Neutrophil (primary cell): ENCODE measurements at regions not wholly inside any gene's neighbourhood (a gene's known extent, or its start where the extent isn't known, plus 50 kb on each side); places are given as distances from the start of the nearest gene placed in this dataset.

Experiments used
- H3K27ac ChIP-seq: fragments of 200-600 bp; sonication (generic); 2 replicates; pipeline ENCODE4 v1.5.1; 2016; ENCODE audit warnings: mild to moderate bottlenecking, moderate library complexity
- H3K27me3 ChIP-seq: fragments of 200-600 bp; sonication (generic); 2 replicates; pipeline ENCODE4 v1.6.0; 2016; ENCODE audit warnings: mild to moderate bottlenecking
- H3K36me3 ChIP-seq: fragments of 200-600 bp; sonication (generic); 2 replicates; pipeline ENCODE4 v1.5.1; 2017
- H3K4me1 ChIP-seq, 2 experiments: fragments of 200-600 bp in 1 of 2; sonication (generic) in 1 of 2; 1 replicate in 1 of 2; 2 replicates in 1 of 2; pipeline versions ENCODE4 v1.5.1 to v1.6.1; 2013 to 2016; ENCODE audit warnings: low read depth in 1 of 2, low read length in 1 of 2, mild to moderate bottlenecking in 1 of 2, moderate library complexity in 1 of 2; ENCODE audit not compliant: control insufficient read depth in 1 of 2, insufficient read depth in 1 of 2
- H3K4me3 ChIP-seq, 2 experiments: fragments of 200-600 bp in 1 of 2; sonication (generic) in 1 of 2; 1 replicate in 1 of 2; 2 replicates in 1 of 2; pipeline ENCODE4 v1.5.1; 2013 to 2016; ENCODE audit warnings: low read depth in 1 of 2, low read length in 1 of 2, mild to moderate bottlenecking in 1 of 2, moderate library complexity in 1 of 2
- H3K9me3 ChIP-seq: fragments of 200-600 bp; sonication (generic); 2 replicates; pipeline ENCODE4 v1.5.1; 2016
- CTCF ChIP-seq: fragments of 200-600 bp; sonication (generic); IDR thresholded peaks from 2 replicates; pipeline ENCODE4 v1.5.1; 2016; ENCODE audit warnings: antibody characterized with exemption

DNA sequence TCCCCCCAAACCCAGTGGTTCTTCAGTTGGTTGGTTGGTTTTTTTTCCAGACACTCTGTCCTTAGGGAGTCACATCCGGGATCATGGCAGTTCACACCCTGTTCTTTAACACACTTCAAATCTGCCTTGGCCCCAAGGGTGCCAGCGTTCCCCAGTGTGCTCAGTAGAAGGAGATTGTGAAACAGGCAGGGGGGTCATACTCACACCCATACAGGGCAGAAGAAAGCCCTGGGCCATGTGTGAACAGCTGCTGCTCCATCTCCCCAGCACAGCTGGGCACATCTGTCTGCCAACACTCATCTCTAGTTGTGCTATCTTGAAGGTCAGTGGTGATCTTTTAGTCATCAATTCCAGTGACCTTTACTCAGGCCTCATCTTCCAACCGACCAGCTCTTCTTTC is 64.4 kb upstream of the FUT8 start:
- Histone ChIP-seq H3K4me1 (no peaks in the 10 kb centered on the region), H3K36me3 (no peaks in the 10 kb centered on the region), H3K27me3 (no peaks in the 10 kb centered on the region), H3K4me3 (no peak overlapping the region), H3K9me3 (no peaks in the 10 kb centered on the region), H3K27ac (no peak overlapping the region)
- TF ChIP-seq CTCF = no peak

GRCh38 chr14:65349100-65349499 is 63.4 kb upstream of the FUT8 start:
- no peaks in the 10 kb centered on the region for H3K4me1 ChIP-seq
- no peak for TF ChIP-seq CTCF

DNA sequence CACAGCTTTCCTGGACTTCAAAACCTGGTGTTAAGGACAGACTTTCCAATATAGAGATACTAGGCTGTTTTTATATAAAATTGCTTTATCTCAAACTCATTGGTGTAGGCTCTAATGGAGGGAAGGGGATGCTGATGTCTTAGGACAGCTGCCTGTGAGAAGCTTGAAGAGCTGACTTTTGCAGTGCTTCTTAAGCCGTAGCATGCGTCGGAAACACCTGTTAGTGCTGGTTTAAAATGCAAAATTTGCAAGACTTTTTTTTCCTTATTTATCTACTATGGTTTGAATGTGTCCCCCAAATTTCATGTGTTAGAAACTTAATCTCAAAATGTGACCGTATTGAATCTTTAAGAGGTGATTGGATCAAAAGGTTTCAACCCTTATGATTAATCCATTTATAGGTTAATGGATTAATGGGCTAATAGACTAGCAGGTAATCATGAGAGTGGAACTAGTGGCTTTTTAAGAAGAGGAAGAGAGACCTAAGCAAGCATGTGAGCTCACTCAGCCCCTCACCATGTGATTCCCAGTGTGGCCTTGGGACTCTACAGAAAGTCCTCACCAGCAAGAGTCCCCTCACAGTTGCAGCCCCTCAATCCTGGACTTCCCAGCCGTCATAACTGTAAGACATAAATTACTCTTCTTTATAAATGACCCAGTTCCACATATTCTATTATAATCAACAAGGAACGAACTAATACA is 60.9 kb upstream of the FUT8 start:
- Histone ChIP-seq H3K27ac (no peak overlapping the region), H3K9me3 (no peaks in the 10 kb centered on the region), H3K36me3 (no peaks in the 10 kb centered on the region), H3K27me3 (no peaks in the 10 kb centered on the region), H3K4me3 (no peak overlapping the region), H3K4me1 (no peaks in the 10 kb centered on the region)
- no peak for TF ChIP-seq CTCF

More at GRCh38 chr14:65349100-65349499, 63.4 kb upstream of the FUT8 start:
- Histone ChIP-seq H3K27ac (no peak overlapping the region), H3K9me3 (no peaks in the 10 kb centered on the region), H3K27me3 (no peaks in the 10 kb centered on the region), H3K4me3 (no peak overlapping the region), H3K36me3 (no peaks in the 10 kb centered on the region)

GRCh38 chr14:65352964-65353530 is 59.5 kb upstream of the FUT8 start:
- no peaks in the 10 kb centered on the region for H3K4me1 ChIP-seq
- no peak for TF ChIP-seq CTCF
- no peak overlapping the region for H3K4me3 ChIP-seq
- H3K27me3 ChIP-seq = no peaks in the 10 kb centered on the region
- H3K9me3 ChIP-seq = no peaks in the 10 kb centered on the region
- H3K27ac ChIP-seq = no peak overlapping the region
- no peaks in the 10 kb centered on the region for H3K36me3 ChIP-seq

DNA sequence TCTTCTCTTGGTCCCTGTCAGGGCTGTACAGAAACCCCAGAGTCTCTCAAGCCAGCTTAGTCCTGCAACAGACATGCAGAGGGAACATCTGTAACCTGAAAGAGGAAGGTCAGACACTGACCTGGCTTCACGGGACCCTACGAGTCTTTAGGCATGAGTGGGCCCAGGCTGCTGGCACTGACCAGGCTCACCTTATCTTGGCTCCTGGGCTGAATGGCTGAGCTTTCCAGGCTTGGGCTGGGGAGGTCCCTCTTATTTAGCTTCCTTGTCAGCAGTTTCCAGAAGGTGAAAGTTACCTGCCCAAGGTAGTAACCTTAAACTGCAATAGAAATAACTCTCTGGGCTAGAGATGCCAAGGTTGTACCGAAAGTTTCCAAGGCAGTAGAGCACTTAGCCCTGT is 58.4 kb upstream of the FUT8 start:
- no peak overlapping the region for H3K4me3 ChIP-seq
- H3K36me3 ChIP-seq = no peaks in the 10 kb centered on the region
- no peak for TF ChIP-seq CTCF
- no peaks in the 10 kb centered on the region for H3K27me3 ChIP-seq
- H3K27ac ChIP-seq = no peak overlapping the region
- H3K4me1 ChIP-seq = no peaks in the 10 kb centered on the region
- H3K9me3 ChIP-seq = no peaks in the 10 kb centered on the region
